ENCODE measurements at regions not wholly inside any gene's neighbourhood (a gene's known extent, or its start where the extent isn't known, plus 50 kb on each side); places are given as distances from the start of the nearest gene placed in this dataset.

GRCh38 chr13:30567072-30567471 lies 50.6 kb upstream of the USPL1 start:
- Histone ChIP-seq H3K4me1 (ENCODE audit: control insufficient read depth, extremely low read depth, insufficient read depth, low read length) (peaks cover 1% of the 10 kb centered on the region), H3K9me1 (replicated peaks; ENCODE audit: control insufficient read depth, extremely low read depth, insufficient read depth, low read length) (no peaks in the 10 kb centered on the region), H3K4me2 (ENCODE audit: insufficient read depth, low read length) (no peak overlapping the region), H3K4me3 (replicated peaks in 1 of 3; ENCODE audit: insufficient read depth in 1 of 3, low read depth in 1 of 3, low read length in 3 of 3) (no peak overlapping the region), H3K9me3 (replicated peaks; ENCODE audit: control insufficient read depth, insufficient read depth, low read length) (no peaks in the 10 kb centered on the region), H3K9ac (replicated peaks; ENCODE audit: extremely low read depth, insufficient read depth, low read length) (no peak overlapping the region), H2AFZ (ENCODE audit: low read depth, low read length) (no peak overlapping the region), H3K79me2 (ENCODE audit: control insufficient read depth, insufficient read depth, low read length) (no peaks in the 10 kb centered on the region), H3K36me3 (ENCODE audit: control insufficient read depth in 2 of 2, extremely low read depth in 1 of 2, insufficient read depth in 2 of 2, low read length in 2 of 2) (no peaks in the 10 kb centered on the region), H4K20me1 (replicated peaks; ENCODE audit: control insufficient read depth, extremely low read depth, insufficient read depth, low read length) (no peaks in the 10 kb centered on the region), H3K27me3 (ENCODE audit: control insufficient read depth in 2 of 2, insufficient read depth in 2 of 2, low read length in 2 of 2) (no peaks in the 10 kb centered on the region), H3K27ac (ENCODE audit: insufficient read depth, low read depth, low read length) (no peak overlapping the region)
- ChIA-PET POLR2A (no interaction called here), CTCF (interaction anchor here (0.8 to 0.9 kb wide), 2 partner anchors 10 to 15 kb away, joined by 3 to 6 read pairs; no protein-coding TSS in a partner anchor)
- DNase-seq (ENCODE audit: low read depth, low spot score) (no peak), FAIRE-seq (no peak)
- dilution Hi-C loops (cut with MboI; ENCODE audit: extremely low pct_ligation_motif_present, low sequenced_read_pairs) (no loop called here), intact Hi-C loops (cut with micrococcal nuclease) (no loop called here)
- BruUV-seq (replicated peaks), result no TSS peak
- no peak for TF ChIP-seq CTCF (IDR thresholded peaks at IDR 0.05; ENCODE audit: extremely low read depth in 1 of 2, insufficient read depth in 1 of 2, low read depth in 1 of 2, low read length in 2 of 2)
